C4-2B (cell line): ENCODE measurements at regions not wholly inside any gene's neighbourhood (a gene's known extent, or its start where the extent isn't known, plus 50 kb on each side); places are given as distances from the start of the nearest gene placed in this dataset.

Experiments
- ZFX ChIP-seq: fragments of 450-650 bp; IDR thresholded peaks from 2 replicates; pipeline ENCODE4 v1.6.1; 2017
- TF ChIP-seq, protein P1 (sequence below): fragments of 450-650 bp; conservative IDR thresholded peaks from 2 replicates; pipeline ENCODE4 v1.5.1; 2017; ENCODE audit warnings: mild to moderate bottlenecking

DNA sequence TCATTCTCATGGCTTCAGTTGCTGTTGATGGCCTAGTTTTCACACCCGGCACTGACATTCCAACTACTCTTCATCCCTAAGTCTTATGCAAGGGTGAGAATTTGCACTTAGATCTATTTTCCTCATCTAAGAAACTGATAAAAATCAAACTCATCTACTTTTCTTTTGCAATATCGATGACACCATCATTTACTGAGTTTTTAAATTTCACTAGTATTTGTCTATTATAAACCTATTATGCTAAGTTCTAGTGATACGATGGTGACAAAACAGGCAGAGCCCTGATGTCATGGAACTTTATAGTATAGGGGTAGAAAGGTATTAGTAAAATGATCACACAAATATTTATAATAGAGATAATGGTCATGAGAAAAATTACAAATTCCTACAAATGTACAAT lies 167.9 kb upstream of the CITED2 start:
- TF ChIP-seq, protein P1, sequence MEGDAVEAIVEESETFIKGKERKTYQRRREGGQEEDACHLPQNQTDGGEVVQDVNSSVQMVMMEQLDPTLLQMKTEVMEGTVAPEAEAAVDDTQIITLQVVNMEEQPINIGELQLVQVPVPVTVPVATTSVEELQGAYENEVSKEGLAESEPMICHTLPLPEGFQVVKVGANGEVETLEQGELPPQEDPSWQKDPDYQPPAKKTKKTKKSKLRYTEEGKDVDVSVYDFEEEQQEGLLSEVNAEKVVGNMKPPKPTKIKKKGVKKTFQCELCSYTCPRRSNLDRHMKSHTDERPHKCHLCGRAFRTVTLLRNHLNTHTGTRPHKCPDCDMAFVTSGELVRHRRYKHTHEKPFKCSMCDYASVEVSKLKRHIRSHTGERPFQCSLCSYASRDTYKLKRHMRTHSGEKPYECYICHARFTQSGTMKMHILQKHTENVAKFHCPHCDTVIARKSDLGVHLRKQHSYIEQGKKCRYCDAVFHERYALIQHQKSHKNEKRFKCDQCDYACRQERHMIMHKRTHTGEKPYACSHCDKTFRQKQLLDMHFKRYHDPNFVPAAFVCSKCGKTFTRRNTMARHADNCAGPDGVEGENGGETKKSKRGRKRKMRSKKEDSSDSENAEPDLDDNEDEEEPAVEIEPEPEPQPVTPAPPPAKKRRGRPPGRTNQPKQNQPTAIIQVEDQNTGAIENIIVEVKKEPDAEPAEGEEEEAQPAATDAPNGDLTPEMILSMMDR: no peak
- TF ChIP-seq ZFX: no peak
